DND-41 (cell line): ENCODE measurements at regions not wholly inside any gene's neighbourhood (a gene's known extent, or its start where the extent isn't known, plus 50 kb on each side); places are given as distances from the start of the nearest gene placed in this dataset.

Experiments used
- CTCF ChIP-seq: IDR thresholded peaks from 2 replicates; pipeline ENCODE4 v1.5.1; 2012; ENCODE audit warnings: borderline replicate concordance, low read length, moderate library complexity, mild to moderate bottlenecking; ENCODE audit not compliant: poor library complexity, severe bottlenecking; ENCODE audit errors: extremely low read depth
- EZH2 ChIP-seq: IDR thresholded peaks from 3 replicates; pipeline ENCODE4 v1.6.1; 2012; ENCODE audit warnings: borderline replicate concordance, low read depth, mild to moderate bottlenecking, moderate library complexity, low read length, inconsistent platforms; ENCODE audit not compliant: severe bottlenecking

- TF ChIP-seq CTCF = no peak
- TF ChIP-seq EZH2 = no peak
These were observed 77.2 kb upstream of the MON1B start for GRCh38 chr16:77113835-77114234.
